ENCODE measurements at regions not wholly inside any gene's neighbourhood (a gene's known extent, or its start where the extent isn't known, plus 50 kb on each side); places are given as distances from the start of the nearest gene placed in this dataset.

GRCh38 chr11:95335989-95336388 is 105.0 kb upstream of the SESN3 start:
- DNase-seq (ENCODE audit: extremely low read depth, insufficient read length): no peak
- no peaks in the 10 kb centered on the region for H3K36me3 ChIP-seq (ENCODE audit: control insufficient read depth, insufficient read depth, low read length)
- no peak overlapping the region for H3K4me3 ChIP-seq (replicated peaks; ENCODE audit: low read depth, low read length)
- TF ChIP-seq CTCF (IDR thresholded peaks at IDR 0.05; ENCODE audit: insufficient read depth, low read length, poor library complexity, severe bottlenecking): no peak
- H3K27me3 ChIP-seq (replicated peaks; ENCODE audit: control insufficient read depth, insufficient read depth, low read length): no peaks in the 10 kb centered on the region

- Histone ChIP-seq H3K36me3 (ENCODE audit: control insufficient read depth, insufficient read depth, low read length) (no peaks in the 10 kb centered on the region), H3K27me3 (replicated peaks; ENCODE audit: control insufficient read depth, insufficient read depth, low read length) (no peaks in the 10 kb centered on the region; the same call in 1 of the 2 replicates), H3K4me3 (replicated peaks; ENCODE audit: low read depth, low read length) (no peak overlapping the region)
- no peak for DNase-seq (ENCODE audit: extremely low read depth, insufficient read length)
- TF ChIP-seq CTCF (IDR thresholded peaks at IDR 0.05; ENCODE audit: insufficient read depth, low read length, poor library complexity, severe bottlenecking): no peak
Measured at GRCh38 chr11:95331161-95331560, 100.2 kb upstream of the SESN3 start.

- DNase-seq (ENCODE audit: extremely low read depth, insufficient read length): no peak
- Histone ChIP-seq H3K4me3 (replicated peaks; ENCODE audit: low read depth, low read length) (no peak overlapping the region), H3K27me3 (replicated peaks; ENCODE audit: control insufficient read depth, insufficient read depth, low read length) (no peaks in the 10 kb centered on the region; the same call in 1 of the 2 replicates), H3K36me3 (ENCODE audit: control insufficient read depth, insufficient read depth, low read length) (no peaks in the 10 kb centered on the region)
- no peak for TF ChIP-seq CTCF (IDR thresholded peaks at IDR 0.05; ENCODE audit: insufficient read depth, low read length, poor library complexity, severe bottlenecking)
Measured at GRCh38 chr11:95330302-95330701, 99.3 kb upstream of the SESN3 start.

- DNase-seq (ENCODE audit: extremely low read depth, insufficient read length): no peak
- Histone ChIP-seq H3K36me3 (ENCODE audit: control insufficient read depth, insufficient read depth, low read length) (no peaks in the 10 kb centered on the region), H3K4me3 (replicated peaks; ENCODE audit: low read depth, low read length) (no peak overlapping the region), H3K27me3 (replicated peaks; ENCODE audit: control insufficient read depth, insufficient read depth, low read length) (no peaks in the 10 kb centered on the region; the same call in 1 of the 2 replicates)
- no peak for TF ChIP-seq CTCF (IDR thresholded peaks at IDR 0.05; ENCODE audit: insufficient read depth, low read length, poor library complexity, severe bottlenecking)
Measured at GRCh38 chr11:95327273-95327948, 96.4 kb upstream of the SESN3 start.

- H3K4me3 ChIP-seq (replicated peaks; ENCODE audit: low read depth, low read length): no peak overlapping the region
- H3K27me3 ChIP-seq (replicated peaks; ENCODE audit: control insufficient read depth, insufficient read depth, low read length): no peaks in the 10 kb centered on the region; the same call in 1 of the 2 replicates
- H3K36me3 ChIP-seq (ENCODE audit: control insufficient read depth, insufficient read depth, low read length): no peaks in the 10 kb centered on the region
- TF ChIP-seq CTCF (IDR thresholded peaks at IDR 0.05; ENCODE audit: insufficient read depth, low read length, poor library complexity, severe bottlenecking): no peak
- no peak for DNase-seq (ENCODE audit: extremely low read depth, insufficient read length)
Measured at GRCh38 chr11:95325777-95326258, 94.8 kb upstream of the SESN3 start.

Measured in GM06990 (cell line).